DMS114 treated with DMSO at 0.1 percent for 48 hours (cell line): ENCODE measurements at regions not wholly inside any gene's neighbourhood (a gene's known extent, or its start where the extent isn't known, plus 50 kb on each side); places are given as distances from the start of the nearest gene placed in this dataset.

Experiments used
- DNase-seq: peaks from one replicate; lab custom pipeline; 2025; ENCODE audit not compliant: unreplicated experiment; lab: John Stamatoyannopoulos, UW

DNA sequence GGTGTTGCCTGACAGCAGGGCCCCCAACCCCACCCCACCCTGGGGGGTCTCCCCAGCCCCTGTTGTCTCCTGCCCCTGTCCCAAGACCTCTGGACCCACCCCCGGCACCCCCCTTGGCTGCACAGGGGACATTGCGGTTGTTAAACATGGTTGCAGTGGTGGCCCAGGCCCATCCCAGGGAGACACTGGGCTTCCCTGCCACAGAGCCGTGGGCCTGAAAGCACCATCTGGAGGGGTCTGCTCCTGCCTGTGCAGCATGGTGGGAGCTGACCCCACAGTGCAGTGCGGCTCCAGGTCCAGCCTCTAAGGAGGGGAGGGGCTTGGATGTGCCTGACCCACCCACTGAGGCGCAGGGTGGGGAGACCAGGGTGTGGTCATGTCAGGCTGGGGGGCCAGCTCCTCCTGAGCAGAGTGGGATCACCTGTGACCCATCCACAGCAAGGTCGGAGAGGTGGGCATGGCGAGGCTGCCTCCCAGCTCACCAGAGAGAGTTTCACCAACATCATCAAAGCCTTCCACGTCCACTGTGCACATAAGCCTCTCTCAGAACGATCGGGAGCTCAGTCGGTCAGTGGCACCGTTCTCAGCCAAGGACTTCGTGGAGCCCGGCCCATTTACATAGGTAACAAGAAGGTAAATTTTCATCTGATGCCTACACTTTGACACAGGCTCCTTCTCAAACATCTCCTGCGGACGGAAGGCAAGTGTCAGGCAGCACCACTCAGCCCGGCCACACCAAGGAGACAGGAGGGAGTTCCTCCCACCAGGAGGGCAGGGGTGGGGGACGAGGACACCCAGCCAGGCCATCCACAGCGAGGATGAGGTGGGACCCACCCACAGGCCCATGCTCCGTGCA is 201.1 kb downstream of the BRD1 start:
- no peak for DNase-seq

DNA sequence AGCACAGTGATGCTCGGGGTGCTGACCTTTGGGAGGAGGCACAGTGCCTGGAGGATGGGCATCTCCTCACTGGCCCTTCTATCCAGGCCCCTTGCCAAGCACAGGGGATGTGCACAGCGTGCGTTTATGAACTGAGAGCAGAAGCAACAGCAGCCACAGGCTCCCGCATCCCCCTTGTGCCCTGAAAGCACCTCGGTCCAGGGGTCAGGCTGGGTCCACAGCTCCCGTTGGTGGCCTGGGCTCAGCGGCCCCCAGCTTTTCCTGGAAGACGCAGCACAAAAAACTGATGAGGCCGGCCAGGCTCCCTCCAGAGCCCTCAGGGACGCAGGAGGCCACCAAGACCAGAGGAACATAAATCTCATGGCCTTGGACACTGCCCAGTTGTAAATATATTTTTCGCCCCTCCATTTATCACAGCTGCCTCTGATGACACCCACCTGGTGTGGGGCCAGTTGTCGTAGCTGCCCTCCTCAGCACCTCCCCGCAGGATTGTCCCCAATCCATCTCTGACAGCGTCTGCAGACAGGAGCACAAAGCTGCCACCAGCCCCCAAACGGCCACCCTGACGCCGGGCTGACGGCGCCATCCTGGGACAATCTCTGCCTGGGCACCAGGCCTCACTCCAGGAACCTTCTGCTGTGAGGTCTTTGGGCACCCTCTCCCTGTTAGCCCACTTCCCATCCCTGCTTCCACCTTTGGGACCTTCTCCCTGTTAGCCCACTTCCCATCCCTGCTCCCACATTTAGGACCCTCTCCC is 203.1 kb downstream of the BRD1 start:
- DNase-seq = no peak

DNA sequence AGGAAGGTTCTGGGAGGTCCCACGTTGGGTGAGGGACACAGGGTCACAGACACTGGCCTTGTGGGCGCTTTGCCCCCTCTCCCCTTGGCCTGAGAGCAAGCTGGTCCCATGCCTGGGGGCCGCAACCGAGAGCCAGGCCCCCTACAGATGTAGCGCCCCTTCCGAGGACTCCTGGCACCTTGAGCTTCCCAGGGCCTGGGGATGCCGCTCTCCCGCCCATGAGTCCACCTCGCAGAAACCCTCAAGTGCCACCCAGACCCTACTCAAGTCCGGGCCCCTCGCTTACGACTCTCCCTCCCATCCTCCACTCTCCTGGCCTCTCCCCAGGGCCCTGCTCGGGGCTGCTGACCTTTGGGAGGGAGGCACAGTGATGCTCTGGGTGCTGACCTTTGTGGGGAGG is 204.0 kb downstream of the BRD1 start:
- DNase-seq = no peak

DNA sequence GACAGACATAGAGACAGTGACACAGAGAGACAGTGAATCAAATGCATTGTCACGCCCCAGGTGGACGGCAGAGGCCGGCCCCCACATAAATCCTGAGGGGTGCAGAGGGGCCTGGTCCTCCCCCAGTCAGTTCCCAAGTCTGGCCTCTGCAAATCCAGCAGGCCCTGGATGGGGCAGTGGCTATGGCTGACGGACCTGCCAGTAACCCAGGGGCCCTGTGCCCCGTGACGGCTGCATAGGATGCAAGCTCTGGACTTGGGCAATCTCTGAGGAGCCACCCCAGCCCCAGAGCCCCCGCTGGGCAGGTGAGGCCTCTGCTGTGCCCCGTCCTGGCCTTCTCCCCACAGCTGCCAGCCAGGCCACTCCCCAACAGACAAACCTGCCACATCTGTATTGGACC is 204.5 kb downstream of the BRD1 start:
- no peak for DNase-seq

DNA sequence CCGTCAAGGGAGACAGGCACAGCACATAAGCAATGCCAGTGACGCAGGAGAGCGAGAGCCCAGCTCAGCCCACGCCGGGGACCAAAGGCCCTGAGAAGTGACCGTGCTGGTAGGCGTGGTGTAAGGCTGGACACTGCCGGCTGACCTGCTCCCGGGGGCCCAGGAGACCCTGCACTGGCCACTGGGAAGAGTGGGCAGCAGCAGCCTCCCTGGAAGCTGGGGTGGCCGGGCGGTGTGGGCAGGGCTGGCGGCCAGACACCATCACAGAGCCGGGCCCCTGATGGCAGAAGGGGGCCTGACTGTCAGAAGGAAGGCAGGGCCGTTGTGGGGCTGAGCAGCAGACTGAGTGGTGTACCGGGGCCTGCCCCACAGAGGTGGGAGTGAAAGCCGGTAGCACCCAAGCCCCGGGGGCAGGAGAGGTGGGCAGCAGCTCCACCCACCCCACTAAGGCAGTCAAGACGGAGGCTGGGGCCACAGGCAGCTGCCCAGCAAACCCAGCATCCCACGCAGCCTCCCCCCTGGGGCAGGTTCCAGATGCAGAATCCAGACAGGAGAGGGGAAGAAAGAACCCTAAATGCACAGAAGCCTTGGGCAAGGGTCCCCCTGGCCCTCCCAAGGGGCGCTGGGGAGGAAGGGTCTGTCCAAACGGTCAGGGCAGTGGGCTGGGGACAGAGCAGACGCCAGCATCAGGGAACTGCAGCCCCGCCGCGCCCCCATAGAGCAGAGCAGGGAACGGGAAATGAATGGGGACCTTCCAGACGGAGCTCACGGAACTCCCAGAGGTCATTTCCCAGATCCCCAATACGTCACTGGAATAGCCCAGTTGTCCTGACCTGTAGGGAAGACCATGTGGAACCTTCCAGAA is 205.2 kb downstream of the BRD1 start:
- no peak for DNase-seq

DNA sequence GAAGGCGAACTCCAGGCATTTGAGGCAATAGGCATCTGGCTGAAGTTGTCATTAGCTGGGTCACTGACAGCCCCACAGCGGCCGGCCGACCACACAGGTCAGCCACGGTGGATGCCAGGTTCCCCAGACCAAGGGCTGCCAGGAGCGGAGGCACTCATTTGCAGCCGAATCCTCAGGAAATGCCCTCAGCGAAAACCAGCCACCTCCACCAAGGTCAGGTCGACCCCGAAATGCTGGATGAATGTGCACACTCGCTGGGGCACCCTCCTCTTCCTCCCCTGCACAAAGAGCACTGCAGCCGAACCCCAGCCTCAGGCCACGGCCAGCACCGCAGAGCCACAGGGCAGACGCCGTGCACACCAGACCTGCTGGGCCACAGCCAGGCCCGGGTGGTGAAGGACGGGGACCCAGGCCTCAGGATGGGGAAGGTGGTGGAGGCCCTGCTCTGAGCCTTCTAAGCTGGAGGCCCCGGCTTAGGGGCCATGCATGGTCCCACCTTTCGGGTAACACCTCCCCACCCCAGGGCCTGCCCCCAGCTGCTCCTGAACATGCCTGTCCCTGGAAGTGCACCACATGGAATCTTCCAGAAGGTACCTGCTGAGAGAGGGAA is 206.0 kb downstream of the BRD1 start:
- DNase-seq = no peak

DNA sequence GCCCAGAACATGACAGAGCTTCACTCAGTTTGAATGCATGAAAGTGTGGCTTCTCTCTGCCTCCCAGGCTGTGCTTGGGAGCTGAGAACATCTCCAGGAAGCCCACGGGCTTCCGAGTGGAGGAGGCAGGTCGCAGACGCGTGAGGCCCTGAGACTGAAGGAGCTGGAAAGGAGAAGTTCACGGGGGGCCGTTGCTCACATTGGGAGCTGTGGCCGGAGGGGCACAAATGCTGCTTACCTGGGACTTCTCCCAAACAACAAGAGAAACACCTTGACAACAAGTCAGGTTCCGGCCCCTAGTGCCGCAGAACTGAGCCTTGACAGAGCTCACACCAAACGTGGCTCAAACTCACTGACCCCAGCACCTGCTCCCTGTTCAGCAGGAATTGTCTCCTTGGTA is 207.0 kb downstream of the BRD1 start:
- no peak for DNase-seq

DNA sequence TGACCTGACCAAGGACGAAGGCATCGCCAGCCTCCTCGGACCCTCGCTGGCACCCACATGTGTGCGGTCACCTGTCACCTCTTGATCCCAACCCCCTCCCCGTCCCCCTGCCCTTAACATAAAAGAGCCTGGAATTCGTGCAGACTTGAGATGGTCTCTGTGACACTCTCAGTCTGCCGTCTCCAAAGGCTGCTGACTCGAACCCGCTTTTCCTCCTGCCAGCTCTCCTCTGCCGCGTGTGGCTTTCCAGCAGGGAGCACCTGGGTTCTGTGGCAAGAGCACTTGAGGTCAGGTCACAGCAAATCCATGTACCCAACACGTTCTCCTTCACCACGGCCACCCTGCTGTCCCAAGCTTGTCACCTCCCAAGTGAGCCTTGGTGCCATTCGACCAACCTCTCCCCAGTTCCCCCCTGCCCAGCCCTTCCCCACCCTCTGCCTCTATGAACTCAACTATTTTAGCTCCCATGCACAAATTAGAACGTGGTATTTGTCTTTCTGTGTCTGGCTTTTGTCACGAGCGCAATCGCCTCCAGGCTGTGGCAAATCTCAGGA is 207.6 kb downstream of the BRD1 start:
- DNase-seq = no peak

DNA sequence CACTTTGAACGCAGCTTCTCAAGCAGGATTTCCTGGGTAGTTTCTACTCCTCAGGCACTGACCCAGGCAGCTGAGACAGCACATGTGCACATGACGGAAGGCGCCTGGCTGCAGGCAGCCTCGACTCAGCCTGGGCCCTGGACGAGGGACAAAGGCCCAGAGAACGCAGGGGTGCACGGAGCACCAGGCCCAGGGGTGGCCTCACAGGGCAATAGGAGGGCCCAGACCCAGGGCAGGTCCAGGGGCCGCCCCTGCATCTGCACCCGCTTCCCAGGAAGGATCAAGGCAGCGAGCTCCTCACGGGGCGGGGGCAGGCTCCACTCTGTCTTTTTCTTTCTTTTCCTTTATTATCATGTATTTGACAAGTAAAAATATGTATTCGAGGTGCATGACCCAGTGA is 208.4 kb downstream of the BRD1 start:
- DNase-seq = no peak

DNA sequence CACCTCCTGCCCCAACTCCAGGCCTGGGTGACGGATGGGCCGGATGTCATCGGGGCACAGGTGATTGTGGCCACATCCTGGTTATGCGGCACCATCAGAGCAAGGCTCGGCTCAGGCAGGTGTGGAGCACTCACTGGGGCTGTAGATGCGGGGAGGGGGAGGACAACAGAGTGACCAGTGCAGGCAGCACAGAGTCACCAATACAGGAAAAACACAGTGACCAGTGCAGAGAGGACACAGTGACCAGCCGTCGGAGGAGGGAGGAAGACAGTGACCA is 209.1 kb downstream of the BRD1 start:
- DNase-seq = no peak

DNA sequence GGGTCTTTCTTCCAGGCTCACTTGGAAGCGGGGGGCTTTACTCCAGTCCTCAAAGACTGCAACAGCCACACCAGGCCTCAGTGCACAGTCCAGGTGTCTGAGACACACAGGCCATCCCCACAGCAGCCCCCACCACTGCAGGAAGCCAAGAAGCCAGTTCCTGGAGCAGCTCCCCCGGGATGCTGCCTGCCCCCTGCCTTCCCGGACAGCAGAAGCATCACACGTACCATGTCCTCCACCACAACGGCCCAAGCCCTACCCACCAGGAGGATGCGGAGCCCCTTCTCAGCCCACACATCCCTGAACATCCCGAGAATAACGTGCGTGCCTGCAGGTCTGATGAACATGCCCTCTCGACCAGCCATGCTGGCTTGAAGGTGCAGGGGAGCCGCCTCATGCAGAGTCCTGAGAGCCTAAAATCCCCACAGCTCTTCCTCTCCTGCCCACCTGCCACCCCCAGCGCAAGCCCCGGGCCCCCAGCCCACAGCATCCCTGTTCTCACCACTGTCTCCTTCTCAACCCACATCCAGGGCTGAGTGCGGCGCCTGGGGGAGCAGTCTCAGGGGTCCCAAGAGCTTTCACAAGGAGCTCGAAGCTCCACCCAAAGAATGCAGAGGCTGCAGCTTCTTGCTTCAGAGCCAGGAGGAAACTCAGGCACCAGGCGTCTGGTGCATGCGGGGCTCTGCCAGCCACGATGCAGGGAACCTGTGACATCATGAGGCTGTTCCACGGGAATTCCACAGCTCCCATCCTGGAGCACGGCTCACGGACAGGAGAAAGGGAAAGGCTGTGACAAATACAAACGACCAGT is 209.6 kb downstream of the BRD1 start:
- DNase-seq = no peak

DNA sequence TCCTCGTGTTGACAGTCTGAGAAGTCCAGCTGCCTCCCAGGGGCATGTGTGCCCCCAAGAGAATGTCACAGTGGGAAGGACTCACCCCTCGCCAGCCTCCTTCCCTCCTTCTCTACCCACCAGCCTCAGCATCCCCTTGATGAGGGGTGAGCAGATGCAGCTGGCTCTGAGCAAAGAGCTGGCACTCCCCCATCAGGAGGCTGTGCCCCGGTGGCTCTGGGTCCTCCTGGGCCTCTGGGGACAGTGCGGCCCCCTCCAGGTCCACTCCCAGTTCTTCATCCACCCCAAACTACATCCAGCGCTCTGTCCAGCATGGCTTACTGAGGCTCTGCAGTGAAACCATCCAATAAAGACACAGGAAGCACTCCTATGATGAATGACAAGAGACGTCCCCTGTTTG is 210.4 kb downstream of the BRD1 start:
- DNase-seq = no peak

DNA sequence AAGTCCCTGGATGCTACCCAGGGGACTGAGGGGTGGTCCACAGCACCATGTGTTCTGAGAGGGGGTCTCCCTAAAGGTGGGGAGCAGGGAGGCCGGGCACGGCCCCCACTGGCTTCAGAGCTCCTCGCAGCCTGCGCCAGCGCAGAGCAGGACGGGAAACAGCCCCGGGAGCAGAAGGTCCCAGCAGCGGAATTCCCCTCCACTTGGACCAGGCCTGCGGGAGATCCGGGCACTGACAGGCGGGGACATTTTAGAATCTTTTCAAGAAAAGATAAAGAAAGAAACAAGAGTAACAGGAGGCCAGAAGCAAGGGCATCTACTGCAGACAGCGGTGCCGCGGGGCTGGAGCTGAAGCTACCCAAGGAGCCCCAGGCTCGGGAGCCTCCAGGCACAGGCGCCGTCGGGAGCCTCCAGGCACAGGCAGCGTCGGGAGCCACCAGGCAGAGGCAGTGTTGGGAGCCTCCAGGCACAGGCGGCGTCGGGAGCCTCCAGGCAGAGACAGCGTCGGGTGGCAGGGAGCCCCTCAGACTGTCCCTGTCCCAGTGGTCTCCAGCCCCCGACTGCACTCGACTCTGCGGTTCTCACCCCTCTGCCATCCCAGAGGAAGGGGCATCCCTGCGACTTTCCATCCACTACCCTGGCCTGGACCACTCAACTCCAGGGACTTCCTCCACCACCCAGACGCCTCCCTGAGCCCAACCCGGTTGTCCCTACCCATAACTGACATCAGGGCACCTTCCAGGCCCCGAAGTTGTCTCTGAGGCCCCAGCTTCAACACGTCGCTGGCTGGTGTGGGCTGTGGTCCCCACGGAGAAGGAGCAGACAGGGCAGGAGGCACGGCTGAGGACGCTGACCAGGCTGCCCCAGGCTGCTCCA is 211.1 kb downstream of the BRD1 start:
- no peak for DNase-seq

DNA sequence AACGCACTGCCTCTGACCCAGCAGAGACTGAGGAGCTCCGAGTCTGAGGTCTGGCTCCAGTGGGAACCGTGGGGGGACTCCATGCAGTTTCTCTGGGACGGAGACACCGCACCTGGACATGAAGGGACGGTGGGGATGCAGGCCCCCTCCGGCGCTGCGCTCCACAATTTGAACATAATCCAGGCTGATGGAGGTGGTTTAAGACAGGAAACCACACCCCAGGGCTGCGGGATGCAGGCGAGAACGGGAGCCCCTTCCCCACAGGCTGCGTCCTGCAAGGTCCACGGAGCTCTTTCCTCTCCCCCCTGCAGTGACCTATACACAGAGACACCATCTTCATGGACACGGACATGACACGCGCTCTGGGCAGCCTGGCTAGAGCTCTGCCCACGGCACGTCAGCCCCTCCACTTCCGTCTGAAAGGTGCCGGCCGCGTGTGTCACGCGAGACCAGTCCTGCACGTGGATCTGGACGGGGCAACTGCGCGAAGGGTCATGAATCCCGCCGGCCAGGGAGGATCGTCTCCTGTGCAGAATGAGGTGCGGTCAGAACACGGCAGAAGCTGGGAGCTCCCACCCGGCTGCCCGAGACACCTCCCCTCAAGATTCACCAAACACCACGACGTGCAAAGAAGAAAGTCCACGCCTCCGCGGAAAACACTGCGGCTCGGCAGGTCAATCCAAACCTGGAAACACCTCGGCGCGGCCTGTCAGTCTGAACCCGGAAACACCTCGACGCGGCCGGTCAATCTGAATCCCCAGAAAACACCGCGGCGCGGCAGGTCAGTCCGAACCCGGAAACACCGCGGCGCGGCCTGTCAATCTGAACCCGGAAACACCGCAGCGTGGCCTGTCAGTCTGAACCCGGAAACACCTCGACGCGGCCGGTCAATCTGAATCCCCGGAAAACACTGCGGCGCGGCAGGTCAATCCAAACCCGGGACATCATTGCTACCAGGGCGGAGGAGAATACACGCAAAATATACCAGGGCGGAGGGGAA is 212.4 kb downstream of the BRD1 start:
- no peak for DNase-seq

DNA sequence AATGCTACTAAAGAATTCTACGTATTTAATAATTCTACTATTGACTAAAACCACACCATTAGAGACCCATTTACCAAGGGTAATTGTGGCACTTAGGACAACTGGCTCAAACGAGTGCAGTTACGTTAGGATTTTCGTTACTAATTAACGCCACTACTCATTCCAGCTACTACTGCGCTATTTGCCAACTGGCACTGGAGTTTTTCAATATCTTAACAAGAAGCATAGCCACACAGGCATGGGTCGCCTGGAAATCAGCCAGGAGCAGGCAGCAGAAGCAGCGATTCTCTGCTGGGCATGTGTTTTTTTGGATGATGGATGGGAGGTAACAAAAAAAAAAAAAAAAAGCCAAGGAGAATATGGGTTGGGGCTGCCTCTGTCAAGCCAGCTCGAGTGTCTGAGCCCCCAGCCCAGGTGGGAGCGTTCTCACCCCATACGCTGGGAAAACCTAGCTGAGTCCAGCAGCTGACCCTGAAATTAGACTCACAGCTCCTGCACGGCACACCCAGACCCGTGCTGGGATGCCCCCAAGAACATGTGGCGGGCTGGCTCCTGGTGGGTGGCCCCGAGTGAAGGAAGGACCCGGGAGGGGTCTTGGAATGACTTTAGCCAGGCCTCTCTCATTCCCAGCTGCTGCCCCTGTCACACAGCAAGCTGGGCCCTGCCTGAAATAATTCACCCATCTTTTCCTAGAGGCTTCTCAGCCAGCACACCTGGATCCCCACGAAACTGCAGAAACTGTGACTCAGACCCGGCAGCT is 214.0 kb downstream of the BRD1 start:
- DNase-seq = no peak

DNA sequence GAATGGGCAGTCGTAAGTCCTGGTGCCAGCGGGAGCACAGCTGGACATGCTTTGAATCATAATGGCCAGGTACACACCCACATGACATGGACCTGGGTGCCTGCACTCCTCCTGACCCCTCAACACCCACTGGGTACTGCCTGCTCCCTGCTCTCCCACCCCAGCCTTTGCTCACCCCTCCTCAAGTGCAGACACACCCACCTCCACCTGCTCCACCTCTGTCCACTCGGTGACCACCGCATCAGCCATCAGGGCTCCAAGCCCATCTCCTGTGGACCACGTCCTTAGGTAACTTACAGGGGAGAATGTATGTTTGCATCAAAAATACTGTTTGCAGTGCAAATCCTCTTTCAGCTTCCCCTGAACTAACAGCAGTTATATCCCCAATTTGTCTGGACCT is 214.6 kb downstream of the BRD1 start:
- DNase-seq = no peak

DNA sequence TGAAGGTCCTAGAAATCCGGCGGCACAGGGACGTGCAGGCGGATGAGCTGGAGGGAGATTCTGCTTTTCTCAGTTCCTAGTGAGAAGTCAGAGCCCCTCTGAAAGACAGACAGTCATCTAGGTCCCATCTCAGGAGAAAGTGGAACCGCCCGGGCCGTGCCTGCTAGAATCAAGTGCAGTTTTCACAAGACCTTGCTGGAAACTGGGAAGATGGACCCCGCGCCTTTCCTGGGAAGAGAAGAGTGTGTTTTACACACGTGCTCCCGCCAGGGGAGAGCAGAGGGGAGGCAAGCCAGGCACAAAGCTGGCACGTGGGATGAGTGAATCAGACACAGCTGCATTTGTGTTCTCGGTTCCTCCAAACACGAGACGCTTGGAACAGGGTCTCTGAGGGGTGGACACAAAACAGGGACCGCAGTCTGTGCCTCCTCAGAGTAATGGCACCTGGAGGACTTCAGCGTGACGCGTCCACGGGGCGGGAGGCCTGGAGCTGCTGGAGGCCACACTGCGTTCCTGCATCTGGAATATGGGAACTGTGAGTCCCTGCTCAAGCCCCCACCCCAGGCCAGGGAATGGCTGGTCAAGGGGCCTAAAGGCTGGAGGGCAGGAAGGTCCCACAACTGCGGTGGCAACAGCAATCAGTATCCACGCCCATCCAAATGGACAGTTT is 218.3 kb downstream of the BRD1 start:
- no peak for DNase-seq
